Endodermal cell (in vitro differentiated cells): ENCODE measurements at regions not wholly inside any gene's neighbourhood (a gene's known extent, or its start where the extent isn't known, plus 50 kb on each side); places are given as distances from the start of the nearest gene placed in this dataset.

Experiments
- DNase-seq: peaks from one replicate; pipeline ENCODE4 v3.0.0-alpha.2; 2017
- H3K27ac ChIP-seq: 2 replicates; pipeline ENCODE4 v1.5.1; 2013; ENCODE audit warnings: mild to moderate bottlenecking, low read depth, low read length, moderate library complexity
- H3K27me3 ChIP-seq: 2 replicates; pipeline ENCODE4 v1.6.1; 2013; ENCODE audit warnings: mild to moderate bottlenecking, low read length, moderate library complexity; ENCODE audit not compliant: insufficient read depth, control insufficient read depth, poor library complexity, severe bottlenecking
- H3K36me3 ChIP-seq: 2 replicates; pipeline ENCODE4 v1.7.0; 2013; ENCODE audit warnings: mild to moderate bottlenecking, low read length, moderate library complexity; ENCODE audit not compliant: control insufficient read depth, insufficient read depth
- H3K4me1 ChIP-seq: one replicate; pipeline ENCODE4 v1.7.0; 2013; ENCODE audit warnings: low read length; ENCODE audit not compliant: control insufficient read depth, insufficient read depth
- H3K4me3 ChIP-seq: 2 replicates; pipeline ENCODE4 v1.5.1; 2013; ENCODE audit warnings: mild to moderate bottlenecking, low read length, moderate library complexity
- H3K9ac ChIP-seq: 2 replicates; pipeline ENCODE4 v1.6.1; 2013; ENCODE audit warnings: mild to moderate bottlenecking, low read length, moderate library complexity; ENCODE audit not compliant: poor library complexity, severe bottlenecking; ENCODE audit errors: extremely low read depth
- H3K9me3 ChIP-seq: 2 replicates; pipeline ENCODE4 v1.6.1; 2013; ENCODE audit warnings: mild to moderate bottlenecking, low read length, moderate library complexity; ENCODE audit not compliant: control insufficient read depth
- H3K27ac Mint-ChIP-seq: 2 replicates; pipeline ENCODE4 v1.8.0; 2020; ENCODE audit warnings: mixed read lengths
- H3K27me3 Mint-ChIP-seq: 2 replicates; pipeline ENCODE4 v1.8.0; 2021; ENCODE audit warnings: mild to moderate bottlenecking, mixed read lengths; ENCODE audit not compliant: insufficient read depth
- H3K36me3 Mint-ChIP-seq: 2 replicates; pipeline ENCODE4 v1.8.0; 2020; ENCODE audit warnings: low read depth, mixed read lengths
- H3K4me1 Mint-ChIP-seq: 2 replicates; pipeline ENCODE4 v1.8.0; 2020; ENCODE audit warnings: mixed read lengths
- H3K4me3 Mint-ChIP-seq: 2 replicates; pipeline ENCODE4 v1.8.0; 2020; ENCODE audit warnings: mild to moderate bottlenecking, moderate library complexity, mixed read lengths
- H3K9me3 Mint-ChIP-seq: 2 replicates; pipeline ENCODE4 v1.8.0; 2020; ENCODE audit warnings: mild to moderate bottlenecking, mixed read lengths
- WGBS, 2 experiments: methylation state at CpG; one replicate each; pipeline versions ENCODE4 v1.1.5 to v1.1.7; 2013; ENCODE audit warnings: missing lambda C conversion rate in 2 of 2, mixed read lengths in 1 of 2; ENCODE audit not compliant: insufficient coverage in 1 of 2, insufficient read length in 1 of 2; 5-methylcytosine and 5-hydroxymethylcytosine counted together
- TF ChIP-seq, protein P1 (sequence below): fragments of 200-600 bp; sonication (generic); conservative IDR thresholded peaks from 2 replicates; pipeline ENCODE4 v1.5.0; 2021; ENCODE audit warnings: antibody characterized with exemption, mild to moderate bottlenecking

DNA sequence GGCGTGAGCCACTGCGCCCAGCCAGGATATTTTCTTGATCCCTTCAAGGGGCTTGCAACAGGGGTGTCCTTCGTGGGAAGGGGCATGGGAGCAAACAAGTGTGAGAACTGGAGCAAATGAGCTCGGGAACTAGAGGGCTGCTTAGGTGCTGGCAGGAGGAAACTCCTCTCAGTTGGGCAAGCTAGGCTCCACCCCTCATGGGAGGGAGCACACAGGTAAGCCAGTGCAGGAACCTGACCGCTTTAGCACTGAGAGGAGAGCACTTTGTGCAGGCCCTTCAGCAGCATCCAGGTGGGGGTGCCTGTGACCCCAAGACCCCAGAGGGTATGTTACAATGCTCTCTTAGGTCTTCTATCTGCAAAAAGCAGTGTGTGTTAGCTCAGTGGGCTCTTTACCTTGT lies 755.4 kb upstream of the MDGA2 start:
- no peak overlapping the region for H3K27ac ChIP-seq
- no peaks in the 10 kb centered on the region for H3K27me3 Mint-ChIP-seq
- DNase-seq: peak; percentile 54
- peaks cover 6% of the 10 kb centered on the region for H3K4me1 Mint-ChIP-seq
- TF ChIP-seq, protein P1, sequence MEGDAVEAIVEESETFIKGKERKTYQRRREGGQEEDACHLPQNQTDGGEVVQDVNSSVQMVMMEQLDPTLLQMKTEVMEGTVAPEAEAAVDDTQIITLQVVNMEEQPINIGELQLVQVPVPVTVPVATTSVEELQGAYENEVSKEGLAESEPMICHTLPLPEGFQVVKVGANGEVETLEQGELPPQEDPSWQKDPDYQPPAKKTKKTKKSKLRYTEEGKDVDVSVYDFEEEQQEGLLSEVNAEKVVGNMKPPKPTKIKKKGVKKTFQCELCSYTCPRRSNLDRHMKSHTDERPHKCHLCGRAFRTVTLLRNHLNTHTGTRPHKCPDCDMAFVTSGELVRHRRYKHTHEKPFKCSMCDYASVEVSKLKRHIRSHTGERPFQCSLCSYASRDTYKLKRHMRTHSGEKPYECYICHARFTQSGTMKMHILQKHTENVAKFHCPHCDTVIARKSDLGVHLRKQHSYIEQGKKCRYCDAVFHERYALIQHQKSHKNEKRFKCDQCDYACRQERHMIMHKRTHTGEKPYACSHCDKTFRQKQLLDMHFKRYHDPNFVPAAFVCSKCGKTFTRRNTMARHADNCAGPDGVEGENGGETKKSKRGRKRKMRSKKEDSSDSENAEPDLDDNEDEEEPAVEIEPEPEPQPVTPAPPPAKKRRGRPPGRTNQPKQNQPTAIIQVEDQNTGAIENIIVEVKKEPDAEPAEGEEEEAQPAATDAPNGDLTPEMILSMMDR: no peak
- H3K9me3 Mint-ChIP-seq: no peaks in the 10 kb centered on the region
- H3K9me3 ChIP-seq: no peaks in the 10 kb centered on the region
- H3K36me3 ChIP-seq: no peaks in the 10 kb centered on the region
- H3K9ac ChIP-seq: no peak overlapping the region
- H3K27ac Mint-ChIP-seq: no peak overlapping the region
- WGBS, 2 experiments: 94 to 96% methylated on average over 3 to 5 of the region's 5 CpGs
- no peak overlapping the region for H3K4me3 Mint-ChIP-seq
- H3K36me3 Mint-ChIP-seq: no peaks in the 10 kb centered on the region
- H3K4me1 ChIP-seq: no peaks in the 10 kb centered on the region
- no peak overlapping the region for H3K4me3 ChIP-seq
- no peaks in the 10 kb centered on the region for H3K27me3 ChIP-seq

DNA sequence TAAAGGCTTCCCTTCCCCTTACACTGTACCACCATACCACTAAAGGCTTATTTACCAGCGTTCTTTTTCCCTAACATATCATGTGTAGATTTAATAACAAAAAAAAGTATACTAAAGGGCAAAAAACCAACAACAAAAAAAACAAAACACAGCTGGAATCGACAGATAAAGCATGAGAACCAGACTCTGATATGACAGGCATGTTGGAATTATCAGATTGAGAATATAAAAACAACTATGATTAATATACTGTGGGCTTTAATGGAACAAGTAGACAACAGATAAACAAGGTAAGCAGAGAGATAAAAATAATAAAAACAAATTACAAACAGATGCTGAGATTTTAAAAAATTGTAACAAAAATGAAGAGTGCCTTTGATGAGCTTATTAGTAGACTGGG lies 754.1 kb upstream of the MDGA2 start:
- H3K4me1 ChIP-seq: no peaks in the 10 kb centered on the region
- Mint-ChIP-seq H3K27me3 (no peaks in the 10 kb centered on the region), H3K36me3 (no peaks in the 10 kb centered on the region), H3K9me3 (no peaks in the 10 kb centered on the region), H3K4me1 (peaks cover 2% of the 10 kb centered on the region), H3K4me3 (no peak overlapping the region), H3K27ac (no peak overlapping the region)
- 66% methylated on average over 2 of the region's 2 CpGs; no CpG with 5 or more reads in 1 of the 2 experiments for WGBS, 2 experiments
- no peaks in the 10 kb centered on the region for H3K27me3 ChIP-seq
- no peak for DNase-seq
- H3K9me3 ChIP-seq: no peaks in the 10 kb centered on the region
- TF ChIP-seq, protein P1: no peak
- H3K27ac ChIP-seq: no peak overlapping the region
- no peaks in the 10 kb centered on the region for H3K36me3 ChIP-seq
- no peak overlapping the region for H3K4me3 ChIP-seq
- H3K9ac ChIP-seq: no peak overlapping the region

DNA sequence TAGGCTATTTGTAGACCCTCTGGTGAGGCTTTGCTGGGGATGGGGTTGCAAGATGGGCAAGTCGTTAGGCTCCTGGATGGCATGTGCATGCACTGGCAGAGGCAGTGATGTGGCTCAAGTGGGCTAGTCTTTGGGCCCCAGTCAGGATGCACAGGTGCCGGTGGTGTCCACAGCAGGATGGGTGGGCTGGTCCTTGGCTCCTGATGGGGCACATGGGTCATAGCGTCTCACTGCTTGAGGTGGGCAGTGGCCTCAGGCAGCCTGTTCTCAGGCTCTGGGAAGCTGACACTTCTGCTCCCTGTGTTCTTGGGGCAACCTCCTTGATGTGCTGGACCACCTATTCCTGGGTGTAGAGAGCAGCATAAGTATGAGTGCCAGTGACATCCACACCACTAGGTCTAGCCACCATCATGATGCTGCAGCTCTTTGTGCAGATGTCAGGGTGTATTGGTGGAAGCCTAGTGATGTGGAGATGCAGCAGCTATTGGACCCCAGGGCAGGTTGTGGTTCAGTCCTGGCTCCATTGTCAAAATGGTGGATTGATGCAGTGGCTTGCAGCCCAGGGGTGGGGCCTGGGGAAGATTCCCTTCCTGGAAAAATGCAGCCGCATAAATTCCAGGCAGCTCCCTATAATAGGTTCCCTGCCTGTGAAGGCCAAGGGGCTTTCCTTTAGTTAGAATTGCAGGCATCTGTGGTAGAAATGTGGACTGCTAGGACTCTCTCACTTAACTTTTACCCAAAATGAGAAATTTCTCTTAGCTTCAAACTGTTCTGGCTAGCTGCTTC lies 742.5 kb upstream of the MDGA2 start:
- TF ChIP-seq, protein P1: no peak
- Mint-ChIP-seq H3K9me3 (peaks cover 27% of the 10 kb centered on the region), H3K36me3 (peaks cover 5% of the 10 kb centered on the region), H3K4me1 (peaks cover 8% of the 10 kb centered on the region), H3K27ac (no peak overlapping the region), H3K4me3 (no peak overlapping the region), H3K27me3 (no peaks in the 10 kb centered on the region)
- no peaks in the 10 kb centered on the region for H3K4me1 ChIP-seq
- H3K4me3 ChIP-seq: no peak overlapping the region
- no peaks in the 10 kb centered on the region for H3K27me3 ChIP-seq
- WGBS, 2 experiments: 92 to 93% methylated on average over 2 to 4 of the region's 4 CpGs
- no peaks in the 10 kb centered on the region for H3K36me3 ChIP-seq
- peaks cover 7% of the 10 kb centered on the region for H3K9me3 ChIP-seq
- DNase-seq: peak; percentile 52
- no peak overlapping the region for H3K9ac ChIP-seq
- no peak overlapping the region for H3K27ac ChIP-seq
